H1 (cell line): ENCODE measurements at regions not wholly inside any gene's neighbourhood (a gene's known extent, or its start where the extent isn't known, plus 50 kb on each side); places are given as distances from the start of the nearest gene placed in this dataset.

ENCODE experiments used
- CTCF ChIA-PET: fragments of 300-600 bp; sonication (Branson Sonifier 250); formaldehyde crosslinking; loops from one replicate; lab custom pipeline; 2021; ENCODE audit not compliant: partially characterized antibody; lab: Charles Lee
- POLR2A ChIA-PET: fragments of 300-600 bp; sonication (Branson Sonifier 250); formaldehyde crosslinking; loops from one replicate; lab custom pipeline; 2021; ENCODE audit warnings: inconsistent platforms; ENCODE audit not compliant: partially characterized antibody; lab: Charles Lee
- DNase-seq, 2 experiments: peaks; one replicate each; pipeline versions ENCODE4 v3.0.0 to v3.0.0-alpha.2; 2010 to 2022; ENCODE audit warnings: low spot score in 2 of 2, low read depth in 1 of 2, mixed read lengths in 1 of 2
- FAIRE-seq: peaks from 2 replicates; lab custom pipeline; 2011; peaks lifted over from hg19 to GRCh38; lab: Jason Lieb, UNC
- H2AFZ ChIP-seq: 2 replicates; pipeline ENCODE4 v1.8.1; 2012; ENCODE audit warnings: low read length, inconsistent platforms
- H2AK5ac ChIP-seq: 2 replicates; pipeline ENCODE4 v1.6.1; 2013; ENCODE audit warnings: low read depth, low read length
- H2BK120ac ChIP-seq: replicated peaks from 2 replicates; pipeline ENCODE3; 2013; ENCODE audit warnings: low read depth, low read length, inconsistent platforms
- H2BK12ac ChIP-seq: 2 replicates; pipeline ENCODE4 v1.6.1; 2013; ENCODE audit warnings: low read depth, low read length
- H2BK15ac ChIP-seq: 2 replicates; pipeline ENCODE4 v1.6.1; 2013; ENCODE audit warnings: low read length
- H2BK20ac ChIP-seq: 2 replicates; pipeline ENCODE4 v1.6.1; 2013; ENCODE audit warnings: low read length
- H2BK5ac ChIP-seq: 2 replicates; pipeline ENCODE4 v1.6.1; 2013; ENCODE audit warnings: low read depth, low read length
- H3K14ac ChIP-seq: 2 replicates; pipeline ENCODE4 v1.6.1; 2013; ENCODE audit warnings: inconsistent platforms; ENCODE audit not compliant: insufficient read length
- H3K18ac ChIP-seq: 2 replicates; pipeline ENCODE4 v1.6.1; 2013; ENCODE audit warnings: low read length; ENCODE audit errors: extremely low read depth
- H3K23ac ChIP-seq: 2 replicates; pipeline ENCODE4 v1.6.1; 2013; ENCODE audit warnings: inconsistent platforms; ENCODE audit not compliant: insufficient read length
- H3K23me2 ChIP-seq: 2 replicates; pipeline ENCODE4 v1.6.1; 2013; ENCODE audit warnings: low read depth, low read length
- H3K27ac ChIP-seq: 2 replicates; pipeline ENCODE4 v1.6.1; 2011; ENCODE audit warnings: low read depth, low read length, inconsistent platforms
- H3K27me3 ChIP-seq, 4 experiments: replicated peaks in 1 of 4; 1 replicate in 1 of 4; 2 replicates in 3 of 4; pipeline versions ENCODE4 v1.6.1 to v1.8.1; 2011 to 2013; ENCODE audit warnings: low read length in 3 of 4, mild to moderate bottlenecking in 3 of 4, inconsistent platforms in 2 of 4, mixed read lengths in 2 of 4, moderate library complexity in 1 of 4; ENCODE audit not compliant: control insufficient read depth in 3 of 4, insufficient read depth in 3 of 4; ENCODE audit errors: extremely low read depth in 1 of 4
- H3K36me3 ChIP-seq, 4 experiments: 2 replicates each; pipeline versions ENCODE4 v1.6.1 to v1.8.1; 2011 to 2013; ENCODE audit warnings: mild to moderate bottlenecking in 4 of 4, low read length in 3 of 4, moderate library complexity in 2 of 4, control low read depth in 1 of 4, inconsistent platforms in 1 of 4; ENCODE audit not compliant: insufficient read depth in 4 of 4, control insufficient read depth in 2 of 4
- H3K4ac ChIP-seq: replicated peaks from 2 replicates; pipeline ENCODE3; 2013; ENCODE audit warnings: low read length, low read depth, mixed read lengths, inconsistent platforms; ENCODE audit not compliant: insufficient read length
- H3K4me1 ChIP-seq, 4 experiments: replicated peaks in 1 of 4; 1 replicate in 1 of 4; 2 replicates in 3 of 4; pipeline versions ENCODE4 v1.6.1 to v1.8.1; 2011 to 2013; ENCODE audit warnings: low read length in 3 of 4, inconsistent platforms in 2 of 4, mixed read lengths in 1 of 4; ENCODE audit not compliant: insufficient read depth in 4 of 4, control insufficient read depth in 3 of 4
- H3K4me2 ChIP-seq, 2 experiments: 2 replicates each; pipeline versions ENCODE4 v1.6.1 to v1.8.1; 2011 to 2013; ENCODE audit warnings: low read depth in 2 of 2, low read length in 2 of 2, control low read depth in 1 of 2, inconsistent platforms in 1 of 2, mild to moderate bottlenecking in 1 of 2; ENCODE audit not compliant: insufficient read depth in 1 of 2
- H3K4me3 ChIP-seq, 4 experiments: fragments of 200-600, 300-600 bp in 1 of 4; sonication (generic), shearing (Covaris generic), sonication (Bioruptor Twin) in 1 of 4; 2 replicates each; pipeline versions ENCODE4 v1.5.1 to v1.8.1; 2011 to 2016; ENCODE audit warnings: low read length in 4 of 4, low read depth in 3 of 4, control low read depth in 2 of 4, inconsistent platforms in 2 of 4, mild to moderate bottlenecking in 2 of 4, mixed read lengths in 1 of 4, moderate library complexity in 1 of 4; ENCODE audit not compliant: insufficient read depth in 2 of 4; ENCODE audit errors: extremely low read depth in 1 of 4
- H3K56ac ChIP-seq: replicated peaks from 2 replicates; pipeline ENCODE3; 2013; ENCODE audit warnings: low read depth, mild to moderate bottlenecking, mixed read lengths, low read length, inconsistent platforms; ENCODE audit not compliant: insufficient read length
- H3K79me1 ChIP-seq: 2 replicates; pipeline ENCODE4 v1.6.1; 2013; ENCODE audit warnings: low read depth, low read length, control low read depth
- H3K79me2 ChIP-seq, 2 experiments: 2 replicates each; pipeline versions ENCODE4 v1.6.1 to v1.8.1; 2012 to 2013; ENCODE audit warnings: low read length in 2 of 2, mild to moderate bottlenecking in 2 of 2, inconsistent platforms in 1 of 2; ENCODE audit not compliant: insufficient read depth in 2 of 2, control insufficient read depth in 1 of 2
- H3K9ac ChIP-seq, 4 experiments: replicated peaks in 1 of 4; 1 replicate in 1 of 4; 2 replicates in 3 of 4; pipeline versions ENCODE4 v1.6.1 to v1.8.1; 2011 to 2013; ENCODE audit warnings: low read depth in 3 of 4, low read length in 3 of 4, control low read depth in 2 of 4, mild to moderate bottlenecking in 2 of 4, moderate library complexity in 2 of 4, inconsistent platforms in 1 of 4; ENCODE audit errors: extremely low read depth in 1 of 4
- H3K9me3 ChIP-seq, 2 experiments: 2 replicates each; pipeline versions ENCODE4 v1.6.1 to v1.8.1; 2012 to 2013; ENCODE audit warnings: mild to moderate bottlenecking in 2 of 2, moderate library complexity in 2 of 2, control low read depth in 1 of 2, inconsistent platforms in 1 of 2, low read depth in 1 of 2, low read length in 1 of 2, mixed read lengths in 1 of 2; ENCODE audit not compliant: insufficient read depth in 2 of 2
- H4K20me1 ChIP-seq, 2 experiments: replicated peaks in 1 of 2; 2 replicates each; pipeline versions ENCODE3 to v1.8.1; 2011 to 2013; ENCODE audit warnings: inconsistent platforms in 2 of 2, low read length in 2 of 2, mild to moderate bottlenecking in 1 of 2; ENCODE audit not compliant: insufficient read depth in 2 of 2, control insufficient read depth in 1 of 2
- H4K5ac ChIP-seq: 2 replicates; pipeline ENCODE4 v1.6.1; 2013; ENCODE audit warnings: low read length, low read depth, mixed read lengths, inconsistent platforms; ENCODE audit not compliant: insufficient read length
- H4K8ac ChIP-seq: 2 replicates; pipeline ENCODE4 v1.8.0; 2013; ENCODE audit warnings: mild to moderate bottlenecking, moderate library complexity, low read length, inconsistent platforms; ENCODE audit not compliant: insufficient read depth; ENCODE audit errors: extremely low read depth
- H4K91ac ChIP-seq: replicated peaks from 2 replicates; pipeline ENCODE3; 2013; ENCODE audit warnings: low read length, mixed read lengths, inconsistent platforms; ENCODE audit not compliant: insufficient read length
- CTBP2 ChIP-seq: IDR thresholded peaks from 2 replicates; pipeline ENCODE4 v1.7.0; 2011; ENCODE audit warnings: borderline replicate concordance, mild to moderate bottlenecking, moderate library complexity, mixed read lengths, low read length; ENCODE audit not compliant: insufficient read depth, insufficient read length
- RAD21 ChIP-seq, 2 experiments: IDR thresholded peaks in 1 of 2; conservative IDR thresholded peaks in 1 of 2; 2 replicates each; pipeline ENCODE4 v1.6.1; 2011; ENCODE audit warnings: low read depth in 2 of 2, low read length in 2 of 2, improper control_type of control experiment in 1 of 2, inconsistent platforms in 1 of 2, mild to moderate bottlenecking in 1 of 2, moderate library complexity in 1 of 2
- SAP30 ChIP-seq: fragments of 300-600 bp; sonication (generic); IDR thresholded peaks from 2 replicates; pipeline ENCODE4 v1.7.1; 2012; ENCODE audit warnings: low read length, moderate library complexity, mild to moderate bottlenecking, inconsistent platforms; ENCODE audit not compliant: insufficient read depth, insufficient replicate concordance
- SUZ12 ChIP-seq: fragments of 200-600 bp; sonication (generic); IDR thresholded peaks from 2 replicates; pipeline ENCODE4 v1.6.1; 2012; ENCODE audit warnings: mild to moderate bottlenecking, inconsistent platforms, low read length, moderate library complexity, mixed read lengths
- WGBS, 2 experiments: shearing (Covaris generic) in 1 of 2; methylation state at CpG; one replicate each; pipeline versions ENCODE4 v1.1.6 to v1.1.7; 2013 to 2015; ENCODE audit warnings: low lambda C conversion rate in 2 of 2, mixed read lengths in 2 of 2, inconsistent platforms in 1 of 2, low coverage in 1 of 2, missing lambda C conversion rate in 1 of 2; ENCODE audit not compliant: insufficient replicate concordance in 2 of 2, insufficient coverage in 1 of 2, insufficient read length in 1 of 2; ENCODE audit errors: extremely low coverage in 1 of 2, missing lambda C conversion rate in 1 of 2; 5-methylcytosine and 5-hydroxymethylcytosine counted together

DNA sequence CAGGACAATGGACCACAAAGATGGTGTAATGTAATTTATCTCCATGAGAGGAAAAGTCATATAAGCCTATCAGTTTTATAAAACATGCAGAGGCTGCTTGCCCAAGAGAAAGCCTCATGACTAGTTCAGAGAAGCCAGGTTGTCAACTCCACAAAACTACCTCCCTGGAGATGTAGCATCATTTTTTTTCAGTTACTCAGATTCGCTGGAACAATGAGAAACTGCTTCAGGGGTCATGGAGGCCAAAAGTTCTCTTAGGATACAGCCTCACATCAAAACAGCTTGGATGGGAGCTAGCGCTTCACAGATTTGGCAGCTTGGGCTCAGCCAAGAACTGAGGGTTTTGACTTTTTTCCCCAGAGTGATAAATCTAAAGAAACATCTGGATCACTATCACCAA, 263.5 kb downstream of the INSIG2 start:
- Histone ChIP-seq H3K23ac (no peak overlapping the region), H3K27ac (no peak overlapping the region), H4K20me1 (no peaks in the 10 kb centered on the region), H2BK20ac (no peak overlapping the region), H3K36me3 (no peaks in the 10 kb centered on the region), H4K8ac (no peak overlapping the region), H4K91ac (no peak overlapping the region), H3K4me1 (peaks cover 0 to 2% (median 0%) of the 10 kb centered on the region in 4 experiments; a peak in 1 of 7 replicates), H2BK120ac (no peak overlapping the region), H3K56ac (no peak overlapping the region)
- CTCF ChIA-PET, result no interaction called here
- no peak for DNase-seq
- TF ChIP-seq CTBP2 (no peak), RAD21 (IDR thresholded peaks at IDR 0.05 in 1 of 2, conservative IDR thresholded peaks at IDR 0.05 in 1 of 2; ENCODE audit: low read depth in 2 of 2, low read length in 2 of 2) (no peak), SUZ12 (no peak), SAP30 (no peak)
- TF ChIP-seq, all 59 proteins: peak for 0
- POLR2A ChIA-PET, result no interaction called here
- 92% methylated on average over 2 of the region's 2 CpGs; no CpG with 5 or more reads in 1 of the 2 experiments for WGBS, 2 experiments
- Histone ChIP-seq H3K23me2 (no peaks in the 10 kb centered on the region), H3K14ac (no peak overlapping the region), H3K79me2 (no peaks in the 10 kb centered on the region), H3K27me3 (peaks cover 0 to 1% (median 0%) of the 10 kb centered on the region in 4 experiments; a peak in 2 of 7 replicates), H2BK15ac (no peak overlapping the region), H2BK12ac (no peak overlapping the region), H3K4me2 (no peak overlapping the region), H3K79me1 (no peaks in the 10 kb centered on the region), H2AK5ac (no peak overlapping the region), H4K5ac (no peak overlapping the region), H2AFZ (peak overlapping the region; percentile 33; the same call in 1 of the 2 replicates), H2BK5ac (no peak overlapping the region), H3K4me3 (no peak overlapping the region), H3K4ac (no peak overlapping the region), H3K9ac (no peak overlapping the region), H3K18ac (no peak overlapping the region), H3K9me3 (no peaks in the 10 kb centered on the region)
- FAIRE-seq, result no peak
